Ovary (tissue), 7 donors: ENCODE measurements at regions not wholly inside any gene's neighbourhood (a gene's known extent, or its start where the extent isn't known, plus 50 kb on each side); places are given as distances from the start of the nearest gene placed in this dataset.
A peak's percentile ranks its signal among the peaks of the same experiment; 100 is the strongest.

ENCODE experiments used
- DNase-seq, 5 donors: peaks; one replicate each; pipeline ENCODE4 v3.0.0-alpha.2; 2019 to 2020
- H3K27ac ChIP-seq, 2 donors: fragments of 200-600 bp; one replicate each; pipeline versions ENCODE4 v1.5.1 to v1.8.0; 2019 to 2022
- H3K27me3 ChIP-seq: fragments of 200-600 bp; one replicate; pipeline ENCODE4 v1.8.0; 2022
- H3K36me3 ChIP-seq: fragments of 200-600 bp; sonication (generic); one replicate; pipeline ENCODE4 v1.5.1; 2019
- H3K4me1 ChIP-seq: one replicate; pipeline ENCODE4 v1.8.1; 2013; ENCODE audit warnings: mild to moderate bottlenecking, moderate library complexity; ENCODE audit not compliant: insufficient read depth
- H3K4me3 ChIP-seq: fragments of 200-600 bp; sonication (generic); one replicate; pipeline ENCODE4 v1.5.1; 2017
- H3K9me3 ChIP-seq, 2 donors: fragments of 200-600 bp in 1 of 2; sonication (generic) in 1 of 2; one replicate each; pipeline versions ENCODE4 v1.5.1 to v1.8.1; 2013 to 2019; ENCODE audit warnings: mild to moderate bottlenecking in 1 of 2, moderate library complexity in 1 of 2
- EP300 ChIP-seq: sonication (generic); formaldehyde crosslinking; IDR thresholded peaks from one replicate; pipeline ENCODE4 v1.6.1; 2017; ENCODE audit warnings: antibody characterized with exemption
- POLR2A ChIP-seq: fragments of 450-650 bp; IDR thresholded peaks from one replicate; pipeline ENCODE4 v1.6.1; 2017; ENCODE audit warnings: antibody characterized with exemption, mild to moderate bottlenecking, moderate library complexity
- WGBS, 3 donors: extraction: QIAGEN DNeasy Blood & Tissue Kit in 1 of 3; methylation state at CpG; one replicate each; pipeline versions ENCODE4 v1.1.5 to v1.1.7; 2013 to 2017; 5-methylcytosine and 5-hydroxymethylcytosine counted together
- intact Hi-C, 4 donors: fragments of 100-400 bp; cut with DNase I; formaldehyde crosslinking; loops; one replicate each; pipeline versions ENCODE4 v1.11.0 to v1.15.1; 2022 to 2023
- TF ChIP-seq, protein P1 (sequence below), 3 donors: fragments of 450-650 bp in 2 of 3; fragments of 200-600 bp in 1 of 3; IDR thresholded peaks; one replicate each; pipeline versions ENCODE4 v1.5.1 to v1.8.0; 2016 to 2022; ENCODE audit warnings: antibody characterized with exemption in 3 of 3, mild to moderate bottlenecking in 1 of 3
- donor health status: DM: no; HTN: no; CAD: no; lungs with moderate emphysema.
- donor health status: DM: no; HTN: no; CAD: no.
- donor health status: Bipolar disorder and iron deficiency.
- donor health status: DM: no; HTN: no; CAD: no.
- donor health status: DM: yes; HTN: yes; CAD: no.

- DNase-seq = no peak
- no peak for TF ChIP-seq EP300
- no peak for TF ChIP-seq POLR2A
- TF ChIP-seq, protein P1, sequence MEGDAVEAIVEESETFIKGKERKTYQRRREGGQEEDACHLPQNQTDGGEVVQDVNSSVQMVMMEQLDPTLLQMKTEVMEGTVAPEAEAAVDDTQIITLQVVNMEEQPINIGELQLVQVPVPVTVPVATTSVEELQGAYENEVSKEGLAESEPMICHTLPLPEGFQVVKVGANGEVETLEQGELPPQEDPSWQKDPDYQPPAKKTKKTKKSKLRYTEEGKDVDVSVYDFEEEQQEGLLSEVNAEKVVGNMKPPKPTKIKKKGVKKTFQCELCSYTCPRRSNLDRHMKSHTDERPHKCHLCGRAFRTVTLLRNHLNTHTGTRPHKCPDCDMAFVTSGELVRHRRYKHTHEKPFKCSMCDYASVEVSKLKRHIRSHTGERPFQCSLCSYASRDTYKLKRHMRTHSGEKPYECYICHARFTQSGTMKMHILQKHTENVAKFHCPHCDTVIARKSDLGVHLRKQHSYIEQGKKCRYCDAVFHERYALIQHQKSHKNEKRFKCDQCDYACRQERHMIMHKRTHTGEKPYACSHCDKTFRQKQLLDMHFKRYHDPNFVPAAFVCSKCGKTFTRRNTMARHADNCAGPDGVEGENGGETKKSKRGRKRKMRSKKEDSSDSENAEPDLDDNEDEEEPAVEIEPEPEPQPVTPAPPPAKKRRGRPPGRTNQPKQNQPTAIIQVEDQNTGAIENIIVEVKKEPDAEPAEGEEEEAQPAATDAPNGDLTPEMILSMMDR (IDR thresholded peaks at IDR 0.05) = no peak
- intact Hi-C loops = no loop called here
- no peak overlapping the region for H3K4me3 ChIP-seq
- WGBS, 3 donors = 83 to 86% (median 83%) methylated on average over 3 of the region's 3 CpGs
- no peak overlapping the region for H3K27ac ChIP-seq
- peaks cover 1% of the 10 kb centered on the region for H3K4me1 ChIP-seq
- no peaks in the 10 kb centered on the region for H3K36me3 ChIP-seq
- no peaks in the 10 kb centered on the region for H3K27me3 ChIP-seq
- H3K9me3 ChIP-seq = no peaks in the 10 kb centered on the region
These were observed 83.2 kb upstream of the PPM1J start for GRCh38 chr1:112798292-112798691.

- 61 to 70% (median 69%) methylated on average over 2 of the region's 2 CpGs for WGBS, 3 donors
These were observed 82.1 kb upstream of the PPM1J start for GRCh38 chr1:112797224-112797623.

DNA sequence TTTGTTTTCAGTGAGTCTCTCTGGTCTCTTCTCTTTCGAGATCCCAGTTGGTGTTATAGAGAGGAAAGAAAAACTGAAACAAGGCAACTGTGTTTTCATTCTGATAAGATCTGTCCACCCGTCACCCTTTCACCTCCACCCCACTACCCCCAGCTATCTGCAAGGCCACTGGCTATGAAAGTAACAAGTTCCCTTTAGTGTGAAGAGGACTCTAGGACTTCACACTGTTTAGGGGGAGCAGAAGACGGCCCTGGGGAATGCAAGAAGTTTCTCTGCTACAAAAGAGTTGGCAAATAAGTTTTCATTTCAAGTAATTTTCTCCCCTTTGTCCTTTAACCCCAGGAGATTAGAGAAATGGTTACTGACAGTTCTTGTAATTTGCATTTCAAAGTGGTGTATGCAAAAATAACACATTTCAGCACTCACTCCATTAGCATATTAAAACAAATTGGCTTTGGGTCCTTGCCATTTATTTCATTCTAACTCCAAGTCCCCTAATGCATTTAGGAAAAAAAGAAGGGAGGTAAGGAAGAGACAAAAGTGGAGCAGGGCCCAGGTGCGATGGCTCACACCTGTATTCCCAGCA, 79.6 kb upstream of the PPM1J start:
- intact Hi-C loops = no loop called here
- Histone ChIP-seq H3K9me3 (no peaks in the 10 kb centered on the region), H3K4me1 (no peaks in the 10 kb centered on the region), H3K27me3 (no peaks in the 10 kb centered on the region), H3K27ac (no peak overlapping the region), H3K36me3 (no peaks in the 10 kb centered on the region), H3K4me3 (no peak overlapping the region)
- 65 to 69% (median 67%) methylated on average over 4 of the region's 4 CpGs for WGBS, 3 donors
- TF ChIP-seq, protein P1 (IDR thresholded peaks at IDR 0.05) = no peak
- DNase-seq = no peak

More at GRCh38 chr1:112797224-112797623, 82.1 kb upstream of the PPM1J start:
- Histone ChIP-seq H3K4me1 (peaks cover 1% of the 10 kb centered on the region), H3K9me3 (no peaks in the 10 kb centered on the region), H3K36me3 (no peaks in the 10 kb centered on the region), H3K27ac (no peak overlapping the region), H3K27me3 (no peaks in the 10 kb centered on the region), H3K4me3 (no peak overlapping the region)
- TF ChIP-seq, protein P1 (IDR thresholded peaks at IDR 0.05) = no peak
- TF ChIP-seq POLR2A = no peak
- TF ChIP-seq EP300 = no peak
- DNase-seq = no peak
- intact Hi-C loops = no loop called here

DNA sequence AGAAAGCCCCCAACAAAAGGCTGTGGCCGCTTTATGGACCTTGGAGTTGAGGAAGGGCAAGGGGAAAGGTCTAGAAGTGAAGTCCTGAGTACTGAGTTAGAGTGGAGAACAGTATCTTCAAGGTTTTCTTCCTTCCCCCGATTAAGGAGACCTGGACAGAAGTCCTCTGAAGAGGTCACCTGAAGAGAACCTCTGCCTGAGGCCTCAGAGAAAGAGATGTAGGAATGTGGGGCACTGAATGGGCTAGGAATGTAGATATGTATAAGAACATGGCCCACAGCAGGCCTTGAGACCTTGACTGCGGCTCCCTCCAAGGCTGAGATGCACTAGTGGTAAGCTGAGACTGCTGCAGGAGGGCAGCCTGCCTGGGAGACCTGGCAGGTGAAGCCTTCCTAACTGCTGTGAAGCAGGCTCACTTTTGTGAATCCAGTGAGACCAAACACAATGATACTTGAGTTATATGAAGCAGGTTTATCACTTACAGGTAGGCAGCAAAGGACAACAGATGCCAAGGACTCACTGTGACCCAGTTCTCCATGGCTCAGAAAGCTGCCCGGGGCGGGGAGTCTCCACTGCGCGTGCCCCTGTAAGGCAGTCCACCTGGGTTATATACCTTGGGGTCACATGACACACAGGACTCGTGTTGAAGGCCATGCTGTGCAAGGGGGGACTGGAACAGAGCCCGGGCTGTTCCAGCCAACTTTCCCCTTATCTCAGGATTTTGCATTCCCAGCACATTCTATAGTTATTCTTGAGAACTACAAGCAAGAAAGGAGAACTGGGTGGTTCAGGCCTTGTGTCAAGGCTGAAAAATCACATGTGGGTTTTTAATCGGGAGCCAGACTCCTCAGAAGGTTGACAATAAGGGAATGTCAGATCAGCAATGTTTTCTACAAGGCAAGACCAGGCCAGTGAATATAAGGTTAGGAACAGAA, 78.8 kb upstream of the PPM1J start:
- intact Hi-C loops = no loop called here
- Histone ChIP-seq H3K4me1 (no peaks in the 10 kb centered on the region), H3K4me3 (no peak overlapping the region), H3K9me3 (no peaks in the 10 kb centered on the region), H3K27ac (no peak overlapping the region), H3K36me3 (no peaks in the 10 kb centered on the region), H3K27me3 (no peaks in the 10 kb centered on the region)
- TF ChIP-seq EP300 = no peak
- TF ChIP-seq, protein P1 (IDR thresholded peaks at IDR 0.05) = no peak
- no peak for TF ChIP-seq POLR2A
- peak in 2 of 5 donors; percentile 36 to 55 for DNase-seq
- WGBS, 3 donors = 48 to 51% (median 51%) methylated on average over 10 of the region's 10 CpGs
